ENCODE measurements at regions not wholly inside any gene's neighbourhood (a gene's known extent, or its start where the extent isn't known, plus 50 kb on each side); places are given as distances from the start of the nearest gene placed in this dataset.

DNA sequence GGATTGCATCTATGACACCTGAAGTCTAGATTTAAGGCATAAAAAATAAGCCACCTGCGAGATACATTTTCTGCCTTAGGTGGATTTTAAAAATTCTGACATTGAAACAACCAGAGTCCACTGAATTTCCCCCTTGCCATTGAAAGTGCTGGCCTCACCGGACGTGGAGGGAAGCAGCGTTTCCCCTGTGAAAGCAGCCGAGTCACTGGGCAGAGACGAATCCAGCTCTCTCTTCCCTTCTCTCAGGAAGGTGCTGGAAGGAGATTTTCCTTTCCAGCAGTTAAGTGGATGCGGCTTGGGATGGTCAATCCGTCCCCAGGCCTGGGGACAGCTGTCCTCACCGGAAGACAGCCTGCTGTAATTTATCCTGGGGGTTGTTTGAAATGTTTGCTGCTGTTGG is 270.9 kb upstream of the FOXF1 start:
- TF ChIP-seq, protein P1, sequence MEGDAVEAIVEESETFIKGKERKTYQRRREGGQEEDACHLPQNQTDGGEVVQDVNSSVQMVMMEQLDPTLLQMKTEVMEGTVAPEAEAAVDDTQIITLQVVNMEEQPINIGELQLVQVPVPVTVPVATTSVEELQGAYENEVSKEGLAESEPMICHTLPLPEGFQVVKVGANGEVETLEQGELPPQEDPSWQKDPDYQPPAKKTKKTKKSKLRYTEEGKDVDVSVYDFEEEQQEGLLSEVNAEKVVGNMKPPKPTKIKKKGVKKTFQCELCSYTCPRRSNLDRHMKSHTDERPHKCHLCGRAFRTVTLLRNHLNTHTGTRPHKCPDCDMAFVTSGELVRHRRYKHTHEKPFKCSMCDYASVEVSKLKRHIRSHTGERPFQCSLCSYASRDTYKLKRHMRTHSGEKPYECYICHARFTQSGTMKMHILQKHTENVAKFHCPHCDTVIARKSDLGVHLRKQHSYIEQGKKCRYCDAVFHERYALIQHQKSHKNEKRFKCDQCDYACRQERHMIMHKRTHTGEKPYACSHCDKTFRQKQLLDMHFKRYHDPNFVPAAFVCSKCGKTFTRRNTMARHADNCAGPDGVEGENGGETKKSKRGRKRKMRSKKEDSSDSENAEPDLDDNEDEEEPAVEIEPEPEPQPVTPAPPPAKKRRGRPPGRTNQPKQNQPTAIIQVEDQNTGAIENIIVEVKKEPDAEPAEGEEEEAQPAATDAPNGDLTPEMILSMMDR (conservative IDR thresholded peaks at IDR 0.05; ENCODE audit: low read length) = no peak
- no peak for DNase-seq (ENCODE audit: low read depth)
- H3K4me3 ChIP-seq (ENCODE audit: low read length) = no peak overlapping the region

DNA sequence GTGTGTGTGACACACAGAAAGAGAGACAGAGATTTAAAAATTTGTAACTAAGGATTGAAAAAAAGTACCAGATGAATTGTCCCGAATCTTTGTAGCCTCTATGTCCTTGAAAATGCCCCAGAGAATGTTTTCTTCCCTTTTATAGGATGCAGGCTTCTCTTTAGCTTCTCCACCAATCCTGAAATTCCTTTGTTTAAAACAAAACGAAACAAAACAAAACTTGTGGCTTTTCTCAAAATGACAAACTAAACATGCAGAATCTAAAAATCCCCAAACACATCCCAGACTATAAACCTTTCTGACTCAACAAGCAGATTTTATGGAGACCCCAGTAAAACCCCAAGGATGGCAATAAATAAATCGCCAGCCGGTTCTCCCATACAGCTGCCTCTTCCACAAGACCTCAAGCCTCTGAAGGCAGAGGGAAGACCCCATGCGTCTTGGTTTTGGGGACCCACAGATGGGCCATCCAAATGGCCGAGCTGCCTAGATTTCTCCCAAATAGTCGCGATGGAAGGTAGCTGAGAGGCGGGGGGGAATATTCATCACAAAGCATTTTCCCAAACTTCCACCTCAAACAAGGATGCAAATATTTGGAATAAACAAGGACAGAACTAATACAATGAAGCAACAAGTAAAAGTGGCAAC is 269.5 kb upstream of the FOXF1 start:
- TF ChIP-seq, protein P1 (conservative IDR thresholded peaks at IDR 0.05; ENCODE audit: low read length) = no peak
- H3K4me3 ChIP-seq (ENCODE audit: low read length) = no peak overlapping the region
- DNase-seq (ENCODE audit: low read depth) = no peak

DNA sequence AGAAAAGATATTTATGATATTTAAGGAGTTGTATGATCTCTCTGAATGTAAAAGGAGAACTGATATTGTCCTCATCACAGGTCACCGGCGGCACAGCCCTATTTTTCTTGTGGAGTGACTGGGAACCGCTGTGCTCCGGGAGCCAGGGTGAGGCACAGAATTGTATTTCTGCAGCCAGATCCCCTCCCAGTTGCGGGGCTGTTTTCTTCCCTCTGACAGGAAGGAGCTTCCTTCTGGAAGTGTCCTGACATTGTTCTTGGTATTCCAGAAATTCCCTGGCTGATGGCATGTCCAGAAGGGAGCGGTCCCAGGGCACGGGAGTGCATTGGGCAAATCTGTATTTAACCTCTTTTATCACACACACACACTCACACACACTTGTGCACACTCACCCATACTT is 268.6 kb upstream of the FOXF1 start:
- TF ChIP-seq, protein P1 (conservative IDR thresholded peaks at IDR 0.05; ENCODE audit: low read length) = no peak
- no peak overlapping the region for H3K4me3 ChIP-seq (ENCODE audit: low read length)
- DNase-seq (ENCODE audit: low read depth) = no peak

DNA sequence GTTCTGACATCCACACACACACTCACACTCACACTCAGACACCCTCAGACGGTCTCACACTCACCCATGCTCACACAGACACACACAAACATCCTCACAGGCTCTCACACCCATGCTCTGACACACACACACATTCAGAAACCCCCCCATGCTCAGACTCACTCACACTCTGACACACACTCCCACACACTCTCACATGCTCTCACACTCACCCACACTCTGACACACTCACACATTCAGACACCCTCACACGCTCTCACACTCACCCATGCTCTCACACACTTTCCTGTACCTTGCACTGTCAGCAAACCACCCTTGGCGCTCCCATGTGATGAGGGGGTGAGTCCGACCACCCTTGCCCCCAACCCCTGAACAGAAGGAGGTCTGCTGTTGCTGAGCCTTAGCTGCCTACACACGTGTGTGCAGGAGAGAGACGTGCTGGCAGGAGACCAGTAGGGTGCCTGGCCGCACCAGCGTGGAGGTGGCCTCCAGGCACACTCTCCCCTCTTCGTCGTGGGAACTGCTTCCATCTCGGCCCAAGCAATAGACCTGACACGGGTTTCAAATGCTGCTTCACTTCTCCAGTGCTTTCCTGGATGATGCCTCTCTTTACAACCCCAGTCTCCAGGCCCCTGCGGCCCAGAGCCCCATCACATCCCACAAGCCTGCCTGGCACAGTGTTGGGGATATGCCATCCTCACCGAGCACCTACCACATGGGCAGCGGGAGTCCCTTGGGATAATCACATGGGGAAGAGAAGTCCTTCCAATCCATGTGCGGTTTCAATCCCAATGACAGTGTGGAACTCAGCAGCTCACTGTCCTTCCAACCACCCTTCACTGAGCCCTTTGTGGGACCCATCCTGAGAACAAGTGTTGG is 267.8 kb upstream of the FOXF1 start:
- no peak overlapping the region for H3K4me3 ChIP-seq (ENCODE audit: low read length)
- TF ChIP-seq, protein P1 (conservative IDR thresholded peaks at IDR 0.05; ENCODE audit: low read length) = no peak
- DNase-seq (ENCODE audit: low read depth) = no peak

DNA sequence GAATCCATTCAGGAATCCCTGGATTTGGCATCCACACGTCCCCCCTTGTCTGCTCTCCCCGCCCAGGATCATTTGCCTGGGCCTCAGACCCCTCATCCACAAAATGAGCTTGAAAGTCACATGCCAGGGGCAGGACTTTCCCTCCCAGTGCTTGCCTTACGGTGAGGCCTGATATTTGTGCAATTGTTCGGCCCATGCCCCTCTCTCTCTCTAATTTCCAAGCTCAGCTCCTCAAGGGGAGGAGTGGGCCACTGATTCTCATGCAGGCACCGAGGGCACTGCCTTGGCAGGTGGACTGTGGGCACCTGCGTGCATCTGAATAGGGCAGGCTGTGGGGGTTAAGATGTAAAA is 267.2 kb upstream of the FOXF1 start:
- no peak overlapping the region for H3K4me3 ChIP-seq (ENCODE audit: low read length)
- TF ChIP-seq, protein P1 (conservative IDR thresholded peaks at IDR 0.05; ENCODE audit: low read length) = no peak

DNA sequence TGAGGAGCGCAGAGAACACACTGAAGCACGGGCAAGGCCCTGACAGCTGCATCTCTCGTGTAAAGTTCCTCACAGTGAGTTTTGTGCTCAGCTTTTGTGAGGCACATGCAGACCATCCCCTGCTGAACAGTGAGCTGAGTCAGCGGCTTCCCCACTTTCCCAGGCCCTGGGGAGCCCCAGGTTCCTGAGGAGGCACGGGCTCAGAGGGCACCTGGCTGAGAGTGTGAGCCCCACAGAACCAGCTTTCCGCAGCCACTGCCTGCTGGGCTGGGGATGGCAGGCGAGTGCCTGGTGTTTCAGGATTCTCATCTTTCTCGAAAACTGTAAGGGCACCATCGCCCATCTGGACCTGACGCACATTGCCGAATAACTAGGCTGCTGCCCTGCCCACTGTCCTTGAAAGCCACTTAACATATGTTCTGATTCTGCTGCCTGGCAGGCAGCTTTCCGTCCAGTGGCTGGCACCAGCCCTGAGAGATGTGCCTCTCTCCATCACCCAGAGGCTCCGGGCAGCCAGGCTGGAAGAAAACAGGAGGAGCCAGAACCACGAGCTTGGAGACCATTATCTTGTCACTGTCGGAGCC is 266.7 kb upstream of the FOXF1 start:
- DNase-seq (ENCODE audit: low read depth) = no peak
- H3K4me3 ChIP-seq (ENCODE audit: low read length) = no peak overlapping the region
- TF ChIP-seq, protein P1 (conservative IDR thresholded peaks at IDR 0.05; ENCODE audit: low read length) = no peak

More for the DNA sequence above, 267.2 kb upstream of the FOXF1 start:
- DNase-seq (ENCODE audit: low read depth) = no peak
